ENCODE measurements at regions not wholly inside any gene's neighbourhood (a gene's known extent, or its start where the extent isn't known, plus 50 kb on each side); places are given as distances from the start of the nearest gene placed in this dataset.

DNA sequence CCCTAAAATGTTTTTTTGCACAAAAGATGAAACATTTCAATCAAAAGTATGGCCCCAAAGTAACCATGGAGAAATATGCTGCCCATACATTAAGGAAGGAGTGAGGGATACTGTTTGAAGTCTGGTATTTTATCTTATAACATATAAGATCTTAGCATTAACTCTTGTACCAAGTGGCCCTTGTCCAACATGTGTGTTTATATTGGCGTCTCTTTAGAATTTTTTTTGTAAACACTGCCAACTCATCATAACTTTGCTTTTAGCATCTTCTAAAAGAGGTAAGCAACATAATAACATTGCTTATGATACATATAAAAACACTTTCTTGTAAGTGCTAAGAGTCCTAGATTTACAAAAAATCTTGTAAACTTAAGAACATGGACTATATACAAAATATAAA is 419.7 kb downstream of the ADAMTS20 start:
- Histone ChIP-seq H3K79me1 (replicated peaks; ENCODE audit: low read length, poor library complexity, severe bottlenecking) (no peaks in the 10 kb centered on the region), H3K9ac (ENCODE audit: low read length) (no peak overlapping the region), H3K4me2 (ENCODE audit: low read length, poor library complexity, severe bottlenecking) (no peak overlapping the region), H2BK5ac (ENCODE audit: low read depth, low read length, poor library complexity, severe bottlenecking) (no peak overlapping the region), H3K4me3 (ENCODE audit: insufficient read depth in 1 of 2, low read depth in 1 of 2, low read length in 2 of 2) (no peak overlapping the region), H3K27ac (ENCODE audit: low read length, poor library complexity, severe bottlenecking) (no peak overlapping the region), H2AK5ac (ENCODE audit: low read length, severe bottlenecking) (no peak overlapping the region), H3K4ac (ENCODE audit: low read depth in 1 of 2, low read length in 2 of 2) (no peak overlapping the region), H4K8ac (ENCODE audit: low read length) (no peak overlapping the region), H3K36me3 (ENCODE audit: control insufficient read depth in 1 of 2, insufficient read depth in 2 of 2, low read depth in 1 of 2, low read length in 2 of 2) (no peaks in the 10 kb centered on the region), H3K14ac (ENCODE audit: low read length in 2 of 2) (no peak overlapping the region), H2BK12ac (ENCODE audit: low read length in 2 of 2) (no peak overlapping the region), H3K23ac (ENCODE audit: low read length in 2 of 2) (no peak overlapping the region), H3K18ac (ENCODE audit: low read depth in 1 of 2, low read length in 2 of 2) (no peak overlapping the region), H4K91ac (ENCODE audit: low read length) (no peak overlapping the region), H2AFZ (ENCODE audit: low read depth, low read length) (no peak overlapping the region), H2BK15ac (ENCODE audit: low read depth, poor library complexity, severe bottlenecking) (no peak overlapping the region), H3K4me1 (ENCODE audit: control insufficient read depth, insufficient read depth, low read depth, low read length) (no peaks in the 10 kb centered on the region), H3K9me3 (ENCODE audit: control insufficient read depth, low read length) (peaks cover 33% of the 10 kb centered on the region), H2BK120ac (ENCODE audit: low read depth, low read length) (no peak overlapping the region), H3K27me3 (ENCODE audit: control insufficient read depth in 1 of 2, insufficient read depth in 1 of 2, low read length in 2 of 2) (no peaks in the 10 kb centered on the region)
- WGBS: no CpG with 5 or more reads among the region's 1 CpG
- DNase-seq: no peak

- no peak for DNase-seq
- H3K4me2 ChIP-seq (ENCODE audit: low read length, poor library complexity, severe bottlenecking): no peak overlapping the region
- H2AFZ ChIP-seq (ENCODE audit: low read depth, low read length): no peak overlapping the region
- no peak overlapping the region for H3K9ac ChIP-seq (ENCODE audit: low read length)
- no peak overlapping the region for H3K18ac ChIP-seq (ENCODE audit: low read depth in 1 of 2, low read length in 2 of 2)
- H2BK15ac ChIP-seq (ENCODE audit: low read depth, poor library complexity, severe bottlenecking): no peak overlapping the region
- H4K91ac ChIP-seq (ENCODE audit: low read length): no peak overlapping the region
- H3K27ac ChIP-seq (ENCODE audit: low read length, poor library complexity, severe bottlenecking): no peak overlapping the region
- H3K4me1 ChIP-seq (ENCODE audit: control insufficient read depth, insufficient read depth, low read depth, low read length): no peaks in the 10 kb centered on the region
- no peak overlapping the region for H4K8ac ChIP-seq (ENCODE audit: low read length)
- H2AK5ac ChIP-seq (ENCODE audit: low read length, severe bottlenecking): no peak overlapping the region
- no peak overlapping the region for H3K14ac ChIP-seq (ENCODE audit: low read length in 2 of 2)
- no peak overlapping the region for H2BK12ac ChIP-seq (ENCODE audit: low read length in 2 of 2)
- 92% methylated on average over 1 of the region's 1 CpG for WGBS
- peaks cover 25% of the 10 kb centered on the region for H3K9me3 ChIP-seq (ENCODE audit: control insufficient read depth, low read length)
- no peaks in the 10 kb centered on the region for H3K27me3 ChIP-seq (ENCODE audit: control insufficient read depth in 1 of 2, insufficient read depth in 1 of 2, low read length in 2 of 2)
- H3K79me1 ChIP-seq (replicated peaks; ENCODE audit: low read length, poor library complexity, severe bottlenecking): no peaks in the 10 kb centered on the region
- H3K36me3 ChIP-seq (ENCODE audit: control insufficient read depth in 1 of 2, insufficient read depth in 2 of 2, low read depth in 1 of 2, low read length in 2 of 2): no peaks in the 10 kb centered on the region
- H3K4me3 ChIP-seq (ENCODE audit: insufficient read depth in 1 of 2, low read depth in 1 of 2, low read length in 2 of 2): no peak overlapping the region
- no peak overlapping the region for H2BK120ac ChIP-seq (ENCODE audit: low read depth, low read length)
- no peak overlapping the region for H3K23ac ChIP-seq (ENCODE audit: low read length in 2 of 2)
- H3K4ac ChIP-seq (ENCODE audit: low read depth in 1 of 2, low read length in 2 of 2): no peak overlapping the region
- H2BK5ac ChIP-seq (ENCODE audit: low read depth, low read length, poor library complexity, severe bottlenecking): no peak overlapping the region
Measured at GRCh38 chr12:43131301-43131700, 420.7 kb downstream of the ADAMTS20 start.

- no peak overlapping the region for H2BK5ac ChIP-seq (ENCODE audit: low read depth, low read length, poor library complexity, severe bottlenecking)
- DNase-seq: no peak
- no peaks in the 10 kb centered on the region for H3K9me3 ChIP-seq (ENCODE audit: control insufficient read depth, low read length)
- H3K4me1 ChIP-seq (ENCODE audit: control insufficient read depth, insufficient read depth, low read depth, low read length): no peaks in the 10 kb centered on the region
- no peak overlapping the region for H3K23ac ChIP-seq (ENCODE audit: low read length in 2 of 2)
- no peaks in the 10 kb centered on the region for H3K36me3 ChIP-seq (ENCODE audit: control insufficient read depth in 1 of 2, insufficient read depth in 2 of 2, low read depth in 1 of 2, low read length in 2 of 2)
- no peak overlapping the region for H2BK12ac ChIP-seq (ENCODE audit: low read length in 2 of 2)
- no peak overlapping the region for H3K4ac ChIP-seq (ENCODE audit: low read depth in 1 of 2, low read length in 2 of 2)
- H3K27me3 ChIP-seq (ENCODE audit: control insufficient read depth in 1 of 2, insufficient read depth in 1 of 2, low read length in 2 of 2): no peaks in the 10 kb centered on the region
- H3K27ac ChIP-seq (ENCODE audit: low read length, poor library complexity, severe bottlenecking): no peak overlapping the region
- H2BK120ac ChIP-seq (ENCODE audit: low read depth, low read length): no peak overlapping the region
- H3K4me2 ChIP-seq (ENCODE audit: low read length, poor library complexity, severe bottlenecking): no peak overlapping the region
- H4K91ac ChIP-seq (ENCODE audit: low read length): no peak overlapping the region
- no peak overlapping the region for H3K18ac ChIP-seq (ENCODE audit: low read depth in 1 of 2, low read length in 2 of 2)
- H2AK5ac ChIP-seq (ENCODE audit: low read length, severe bottlenecking): no peak overlapping the region
- H2AFZ ChIP-seq (ENCODE audit: low read depth, low read length): no peak overlapping the region
- no peak overlapping the region for H3K9ac ChIP-seq (ENCODE audit: low read length)
- H3K4me3 ChIP-seq (ENCODE audit: insufficient read depth in 1 of 2, low read depth in 1 of 2, low read length in 2 of 2): no peak overlapping the region
- H3K14ac ChIP-seq (ENCODE audit: low read length in 2 of 2): no peak overlapping the region
- WGBS: 72% methylated on average over 3 of the region's 3 CpGs
- H3K79me1 ChIP-seq (replicated peaks; ENCODE audit: low read length, poor library complexity, severe bottlenecking): no peaks in the 10 kb centered on the region
- no peak overlapping the region for H4K8ac ChIP-seq (ENCODE audit: low read length)
- no peak overlapping the region for H2BK15ac ChIP-seq (ENCODE audit: low read depth, poor library complexity, severe bottlenecking)
Measured at GRCh38 chr12:43127886-43128549, 424.0 kb downstream of the ADAMTS20 start.

- H2BK5ac ChIP-seq (ENCODE audit: low read depth, low read length, poor library complexity, severe bottlenecking): no peak overlapping the region
- H4K8ac ChIP-seq (ENCODE audit: low read length): no peak overlapping the region
- no peaks in the 10 kb centered on the region for H3K27me3 ChIP-seq (ENCODE audit: control insufficient read depth in 1 of 2, insufficient read depth in 1 of 2, low read length in 2 of 2)
- H3K27ac ChIP-seq (ENCODE audit: low read length, poor library complexity, severe bottlenecking): no peak overlapping the region
- no peaks in the 10 kb centered on the region for H3K4me1 ChIP-seq (ENCODE audit: control insufficient read depth, insufficient read depth, low read depth, low read length)
- H3K23ac ChIP-seq (ENCODE audit: low read length in 2 of 2): no peak overlapping the region
- H3K18ac ChIP-seq (ENCODE audit: low read depth in 1 of 2, low read length in 2 of 2): no peak overlapping the region
- H2AK5ac ChIP-seq (ENCODE audit: low read length, severe bottlenecking): no peak overlapping the region
- no peak overlapping the region for H2BK120ac ChIP-seq (ENCODE audit: low read depth, low read length)
- no peak overlapping the region for H3K4ac ChIP-seq (ENCODE audit: low read depth in 1 of 2, low read length in 2 of 2)
- no peak overlapping the region for H2AFZ ChIP-seq (ENCODE audit: low read depth, low read length)
- 98% methylated on average over 2 of the region's 2 CpGs for WGBS
- H2BK12ac ChIP-seq (ENCODE audit: low read length in 2 of 2): no peak overlapping the region
- H3K9ac ChIP-seq (ENCODE audit: low read length): no peak overlapping the region
- H4K91ac ChIP-seq (ENCODE audit: low read length): no peak overlapping the region
- H3K9me3 ChIP-seq (ENCODE audit: control insufficient read depth, low read length): no peaks in the 10 kb centered on the region
- no peak overlapping the region for H2BK15ac ChIP-seq (ENCODE audit: low read depth, poor library complexity, severe bottlenecking)
- no peak overlapping the region for H3K14ac ChIP-seq (ENCODE audit: low read length in 2 of 2)
- H3K79me1 ChIP-seq (replicated peaks; ENCODE audit: low read length, poor library complexity, severe bottlenecking): no peaks in the 10 kb centered on the region
- H3K4me2 ChIP-seq (ENCODE audit: low read length, poor library complexity, severe bottlenecking): no peak overlapping the region
- no peak for DNase-seq
- H3K4me3 ChIP-seq (ENCODE audit: insufficient read depth in 1 of 2, low read depth in 1 of 2, low read length in 2 of 2): no peak overlapping the region
- H3K36me3 ChIP-seq (ENCODE audit: control insufficient read depth in 1 of 2, insufficient read depth in 2 of 2, low read depth in 1 of 2, low read length in 2 of 2): no peaks in the 10 kb centered on the region
Measured at GRCh38 chr12:43126652-43127375, 425.2 kb downstream of the ADAMTS20 start.
